HepG2 (cell line): ENCODE measurements at regions not wholly inside any gene's neighbourhood (a gene's known extent, or its start where the extent isn't known, plus 50 kb on each side); places are given as distances from the start of the nearest gene placed in this dataset.

Experiments used
- ATAC-seq: fragments of 200-7000 bp; cut with Tn5 transposase; 3 replicates; pipeline ENCODE4 v1.9.1; 2020; ENCODE audit warnings: mild to moderate bottlenecking, moderate library complexity
- BruUV-seq: library from RNA; stranded (reverse); fragments of 400-500 nt; replicated peaks from 2 replicates; lab custom pipeline; 2021; lab: Mats Ljungman, UMichigan
- CTCF ChIA-PET: fragments of 300-600 bp; formaldehyde crosslinking; extraction: SDS; loops from one replicate; lab custom pipeline; 2021; ENCODE audit warnings: low total read pairs, inconsistent platforms, low intra/inter-chr PET ratio; lab: Yijun Ruan, JAX
- POLR2A ChIA-PET: fragments of 350-600 bp; sonication (Branson Sonifier 250); formaldehyde crosslinking; loops from one replicate; lab custom pipeline; 2020; ENCODE audit warnings: antibody characterized with exemption, inconsistent platforms; lab: Yijun Ruan, JAX
- DNase-seq: peaks from one replicate; pipeline ENCODE4 v3.0.0-alpha.2; 2015; ENCODE audit warnings: low spot score
- FAIRE-seq: peaks from 3 replicates; lab custom pipeline; 2011; peaks lifted over from hg19 to GRCh38; lab: Jason Lieb, UNC
- H2AFZ ChIP-seq: one replicate; pipeline ENCODE4 v1.6.1; 2011; ENCODE audit warnings: low read length, inconsistent platforms
- H3K27ac ChIP-seq: fragments of 300-600 bp; 3 replicates; pipeline ENCODE4 v1.8.0; 2011; ENCODE audit warnings: mixed run types, mild to moderate bottlenecking, mixed read lengths, low read length, inconsistent platforms; ENCODE audit not compliant: insufficient read depth; ENCODE audit errors: extremely low read length
- H3K27me3 ChIP-seq, 2 experiments: fragments of 200-600 bp in 1 of 2; 2 replicates in 1 of 2; 3 replicates in 1 of 2; pipeline versions ENCODE4 v1.6.0 to v1.8.0; 2011; ENCODE audit warnings: low read length in 2 of 2, mild to moderate bottlenecking in 2 of 2, moderate library complexity in 2 of 2, inconsistent platforms in 1 of 2; ENCODE audit not compliant: insufficient read depth in 2 of 2, control insufficient read depth in 1 of 2
- H3K36me3 ChIP-seq, 2 experiments: fragments of 200-600 bp in 1 of 2; replicated peaks in 1 of 2; 2 replicates in 1 of 2; 3 replicates in 1 of 2; pipeline versions ENCODE4 v1.5.1 to v1.8.0; 2011; ENCODE audit warnings: low read length in 2 of 2, inconsistent platforms in 1 of 2; ENCODE audit not compliant: insufficient read depth in 2 of 2, control insufficient read depth in 1 of 2
- H3K4me1 ChIP-seq: 2 replicates; pipeline ENCODE4 v1.5.1; 2012; ENCODE audit warnings: low read length, inconsistent platforms; ENCODE audit not compliant: insufficient read depth
- H3K4me2 ChIP-seq: 2 replicates; pipeline ENCODE4 v1.6.0; 2011; ENCODE audit warnings: low read depth, low read length, inconsistent platforms
- H3K4me3 ChIP-seq, 3 experiments: fragments of 200-600 bp in 1 of 3; sonication (generic), shearing (Covaris generic) in 1 of 3; replicated peaks in 1 of 3; 2 replicates each; pipeline ENCODE4 v1.5.1; 2011 to 2016; ENCODE audit warnings: low read length in 3 of 3, inconsistent platforms in 2 of 3, low read depth in 2 of 3, mild to moderate bottlenecking in 2 of 3, control low read depth in 1 of 3, mixed read lengths in 1 of 3; ENCODE audit not compliant: insufficient read depth in 1 of 3
- H3K79me2 ChIP-seq: one replicate; pipeline ENCODE4 v1.6.1; 2011; ENCODE audit warnings: low read length, inconsistent platforms; ENCODE audit not compliant: insufficient read depth
- H3K9ac ChIP-seq: 2 replicates; pipeline ENCODE4 v1.6.0; 2011; ENCODE audit warnings: mild to moderate bottlenecking, low read depth, low read length, inconsistent platforms; ENCODE audit not compliant: insufficient read depth
- H3K9me3 ChIP-seq: 2 replicates; pipeline ENCODE4 v1.5.1; 2012; ENCODE audit warnings: mild to moderate bottlenecking, low read length
- H4K20me1 ChIP-seq: 2 replicates; pipeline ENCODE4 v1.6.0; 2011; ENCODE audit warnings: inconsistent platforms, mild to moderate bottlenecking, low read length, moderate library complexity; ENCODE audit not compliant: insufficient read depth
- BCLAF1 ChIP-seq: fragments of 450-650 bp; IDR thresholded peaks from 2 replicates; pipeline ENCODE4 v1.6.1; 2017; ENCODE audit warnings: mild to moderate bottlenecking
- CC2D1A ChIP-seq: sonication (generic); formaldehyde crosslinking; IDR thresholded peaks from 2 replicates; pipeline ENCODE4 v1.8.1; 2023; ENCODE audit warnings: mild to moderate bottlenecking, missing genetic modification reagents
- DPF2 ChIP-seq: sonication (generic); formaldehyde crosslinking; IDR thresholded peaks from 2 replicates; pipeline ENCODE4 v1.4.0; 2020; ENCODE audit warnings: mild to moderate bottlenecking, low read depth, missing genetic modification reagents, borderline replicate concordance
- HNF4A ChIP-seq: sonication (generic); formaldehyde crosslinking; IDR thresholded peaks from 2 replicates; pipeline ENCODE4 v1.4.0; 2020; ENCODE audit warnings: missing genetic modification reagents
- MTA3 ChIP-seq: sonication (generic); formaldehyde crosslinking; IDR thresholded peaks from 2 replicates; pipeline ENCODE4 v1.4.0; 2020; ENCODE audit warnings: missing genetic modification reagents
- SNAPC4 ChIP-seq: sonication (generic); formaldehyde crosslinking; IDR thresholded peaks from 2 replicates; pipeline ENCODE4 v1.4.0; 2020; ENCODE audit warnings: mild to moderate bottlenecking, missing genetic modification reagents
- ZNF24 ChIP-seq: fragments of 450-650 bp; IDR thresholded peaks from 2 replicates; pipeline ENCODE4 v1.6.1; 2017; ENCODE audit warnings: antibody characterized with exemption, mild to moderate bottlenecking
- ZNF431 ChIP-seq: sonication (generic); formaldehyde crosslinking; IDR thresholded peaks from 2 replicates; pipeline ENCODE4 v1.9.0; 2022; ENCODE audit warnings: missing genetic modification reagents, low read depth, mild to moderate bottlenecking, borderline replicate concordance
- ZNF460 ChIP-seq: sonication (generic); formaldehyde crosslinking; IDR thresholded peaks from 2 replicates; pipeline ENCODE4 v1.5.1; 2020; ENCODE audit warnings: missing genetic modification reagents, mild to moderate bottlenecking, borderline replicate concordance
- ZNF605 ChIP-seq: sonication (generic); formaldehyde crosslinking; IDR thresholded peaks from 2 replicates; pipeline ENCODE4 v1.8.0; 2022; ENCODE audit warnings: mild to moderate bottlenecking, missing genetic modification reagents
- ZNF607 ChIP-seq: sonication (generic); formaldehyde crosslinking; IDR thresholded peaks from 2 replicates; pipeline ENCODE4 v1.5.1; 2020; ENCODE audit warnings: missing genetic modification reagents, mild to moderate bottlenecking, borderline replicate concordance
- ZNF614 ChIP-seq: IDR thresholded peaks from 2 replicates; pipeline ENCODE4 v1.6.1; 2018; ENCODE audit warnings: missing biosample characterization, missing genetic modification reagents, inconsistent platforms, borderline replicate concordance
- ZNF883 ChIP-seq: sonication (generic); formaldehyde crosslinking; IDR thresholded peaks from 2 replicates; pipeline ENCODE4 v1.5.1; 2020; ENCODE audit warnings: mild to moderate bottlenecking, missing genetic modification reagents; ENCODE audit errors: not compliant biosample characterization
- WGBS: methylation state at CpG from one replicate; pipeline ENCODE4 v1.1.6; 2017; ENCODE audit warnings: low lambda C conversion rate; 5-methylcytosine and 5-hydroxymethylcytosine counted together
- in situ Hi-C: cut with HindIII; loops from 2 replicates; pipeline ENCODE4 v1.10.0; 2017; ENCODE audit warnings: low pct_unique_long_range_greater_than_20kb; ENCODE audit not compliant: extremely low pct_ligation_motif_present
- intact Hi-C: fragments of 100-400 bp; cut with micrococcal nuclease; formaldehyde crosslinking; loops from one replicate; pipeline ENCODE4 v1.10.0; 2022; ENCODE audit not compliant: unreplicated experiment
- TF ChIP-seq, protein P1 (sequence below): sonication (generic); formaldehyde crosslinking; conservative IDR thresholded peaks from 2 replicates; pipeline ENCODE4 v1.8.0; 2022; ENCODE audit warnings: low read depth, missing genetic modification reagents
- TF ChIP-seq, protein P2 (sequence below), 2 experiments: fragments of 450-650 bp in 1 of 2; sonication (generic) in 1 of 2; formaldehyde crosslinking; IDR thresholded peaks; 2 replicates each; pipeline versions ENCODE4 v1.5.0 to v1.8.0; 2020 to 2022; ENCODE audit warnings: mild to moderate bottlenecking in 1 of 2, missing genetic modification reagents in 1 of 2

DNA sequence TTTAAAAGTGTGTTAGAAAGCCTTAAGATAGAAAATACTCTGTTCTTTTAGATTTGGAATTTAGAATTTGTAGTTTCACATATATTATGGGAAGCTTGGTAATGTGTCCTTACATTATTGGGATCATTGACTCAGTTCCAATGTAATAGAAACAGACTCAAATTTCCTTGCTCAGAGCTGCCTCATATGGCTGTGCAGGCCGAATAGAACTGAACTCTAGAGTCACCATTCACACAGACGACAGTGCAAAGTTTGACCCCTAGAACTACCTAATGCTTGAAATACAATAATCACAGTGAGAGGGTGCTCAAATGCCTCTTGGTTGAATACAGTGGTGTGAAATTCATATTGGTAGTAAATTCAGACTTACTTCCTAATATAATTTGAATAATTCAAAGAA, 482.7 kb upstream of the CITED2 start:
- H3K9me3 ChIP-seq, result 0 out of 2 replicates have a peak, but pooled peaks cover 7% of the 10 kb centered on the region
- no peak overlapping the region for H3K4me3 ChIP-seq
- H3K79me2 ChIP-seq, result no peaks in the 10 kb centered on the region
- H3K4me2 ChIP-seq, result no peak overlapping the region
- H3K36me3 ChIP-seq, result no peaks in the 10 kb centered on the region
- FAIRE-seq, result no peak
- TF ChIP-seq ZNF607 (CRISPR knock-in tag), result no peak
- TF ChIP-seq ZNF614, result no peak
- TF ChIP-seq BCLAF1, result no peak
- no peak for TF ChIP-seq ZNF24
- no peak for TF ChIP-seq ZNF460 (CRISPR knock-in tag)
- no peak for TF ChIP-seq DPF2 (CRISPR knock-in tag)
- TF ChIP-seq, protein P1, sequence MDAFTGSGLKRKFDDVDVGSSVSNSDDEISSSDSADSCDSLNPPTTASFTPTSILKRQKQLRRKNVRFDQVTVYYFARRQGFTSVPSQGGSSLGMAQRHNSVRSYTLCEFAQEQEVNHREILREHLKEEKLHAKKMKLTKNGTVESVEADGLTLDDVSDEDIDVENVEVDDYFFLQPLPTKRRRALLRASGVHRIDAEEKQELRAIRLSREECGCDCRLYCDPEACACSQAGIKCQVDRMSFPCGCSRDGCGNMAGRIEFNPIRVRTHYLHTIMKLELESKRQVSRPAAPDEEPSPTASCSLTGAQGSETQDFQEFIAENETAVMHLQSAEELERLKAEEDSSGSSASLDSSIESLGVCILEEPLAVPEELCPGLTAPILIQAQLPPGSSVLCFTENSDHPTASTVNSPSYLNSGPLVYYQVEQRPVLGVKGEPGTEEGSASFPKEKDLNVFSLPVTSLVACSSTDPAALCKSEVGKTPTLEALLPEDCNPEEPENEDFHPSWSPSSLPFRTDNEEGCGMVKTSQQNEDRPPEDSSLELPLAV (CRISPR knock-in tag), result no peak
- no peak for TF ChIP-seq ZNF605 (CRISPR knock-in tag)
- no peak for TF ChIP-seq ZNF431 (CRISPR knock-in tag)
- no peak for TF ChIP-seq HNF4A (CRISPR knock-in tag)
- TF ChIP-seq, protein P2, sequence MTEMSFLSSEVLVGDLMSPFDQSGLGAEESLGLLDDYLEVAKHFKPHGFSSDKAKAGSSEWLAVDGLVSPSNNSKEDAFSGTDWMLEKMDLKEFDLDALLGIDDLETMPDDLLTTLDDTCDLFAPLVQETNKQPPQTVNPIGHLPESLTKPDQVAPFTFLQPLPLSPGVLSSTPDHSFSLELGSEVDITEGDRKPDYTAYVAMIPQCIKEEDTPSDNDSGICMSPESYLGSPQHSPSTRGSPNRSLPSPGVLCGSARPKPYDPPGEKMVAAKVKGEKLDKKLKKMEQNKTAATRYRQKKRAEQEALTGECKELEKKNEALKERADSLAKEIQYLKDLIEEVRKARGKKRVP (CRISPR knock-in tag; IDR thresholded peaks at IDR 0.05), result no peak
- TF ChIP-seq SNAPC4, result no peak
- TF ChIP-seq CC2D1A, result no peak
- TF ChIP-seq ZNF883 (CRISPR knock-in tag), result no peak
- no peak for TF ChIP-seq MTA3 (CRISPR knock-in tag)
- ChIA-PET POLR2A (no interaction called here), CTCF (no interaction called here)
- H3K4me1 ChIP-seq, result peaks cover 33% of the 10 kb centered on the region
- H4K20me1 ChIP-seq, result no peaks in the 10 kb centered on the region
- WGBS, result 5% methylated on average over 2 of the region's 2 CpGs
- no peak overlapping the region for H3K27ac ChIP-seq
- peak; percentile 72; the same call in 2 of the 3 replicates for ATAC-seq
- in situ Hi-C loops, result no loop called here
- BruUV-seq, result no TSS peak
- no peak overlapping the region for H2AFZ ChIP-seq
- H3K27me3 ChIP-seq, result no peaks in the 10 kb centered on the region
- intact Hi-C loops, result no loop called here
- H3K9ac ChIP-seq, result no peak overlapping the region
- DNase-seq, result no peak
